Gastroesophageal sphincter (tissue), 4 donors: ENCODE measurements at regions not wholly inside any gene's neighbourhood (a gene's known extent, or its start where the extent isn't known, plus 50 kb on each side); places are given as distances from the start of the nearest gene placed in this dataset.

Experiments
- ATAC-seq: fragments of 150-250 bp; one replicate; pipeline ENCODE4 v1.9.1; 2016; ENCODE audit warnings: mild to moderate bottlenecking, moderate library complexity
- H3K27ac ChIP-seq, 4 donors: fragments of 200-600 bp; sonication (generic) in 3 of 4; 1 replicate in 3 of 4; 2 replicates in 1 of 4; pipeline ENCODE4 v1.5.1; 2016 to 2019
- H3K27me3 ChIP-seq: fragments of 200-600 bp; sonication (generic); one replicate; pipeline ENCODE4 v1.5.1; 2019
- H3K36me3 ChIP-seq, 2 donors: fragments of 200-600 bp; sonication (generic); one replicate each; pipeline ENCODE4 v1.5.1; 2019; ENCODE audit warnings: control low read depth in 1 of 2
- H3K4me1 ChIP-seq, 3 donors: fragments of 200-600 bp; sonication (generic); 1 replicate in 2 of 3; 2 replicates in 1 of 3; pipeline ENCODE4 v1.5.1; 2016 to 2019; ENCODE audit warnings: control low read depth in 2 of 3
- H3K4me3 ChIP-seq, 2 donors: fragments of 200-600 bp; sonication (generic); one replicate each; pipeline ENCODE4 v1.5.1; 2019; ENCODE audit warnings: mild to moderate bottlenecking in 1 of 2, moderate library complexity in 1 of 2
- H3K9me3 ChIP-seq, 3 donors: fragments of 200-600 bp; sonication (generic); one replicate each; pipeline ENCODE4 v1.5.1; 2017 to 2019; ENCODE audit warnings: control low read depth in 2 of 3
- EP300 ChIP-seq: sonication (generic); formaldehyde crosslinking; IDR thresholded peaks from one replicate; pipeline ENCODE4 v1.6.1; 2017; ENCODE audit warnings: antibody characterized with exemption, mild to moderate bottlenecking
- POLR2A ChIP-seq, 2 donors: fragments of 450-650 bp; IDR thresholded peaks; one replicate each; pipeline ENCODE4 v1.6.1; 2017; ENCODE audit warnings: antibody characterized with exemption in 2 of 2, mild to moderate bottlenecking in 2 of 2, moderate library complexity in 1 of 2
- POLR2AphosphoS5 ChIP-seq: sonication (generic); formaldehyde crosslinking; IDR thresholded peaks from one replicate; pipeline ENCODE4 v1.6.1; 2017; ENCODE audit warnings: antibody characterized with exemption
- WGBS, 2 donors: methylation state at CpG; one replicate each; pipeline ENCODE4 v1.1.5; 2018; ENCODE audit warnings: low coverage in 1 of 2; 5-methylcytosine and 5-hydroxymethylcytosine counted together
- TF ChIP-seq, protein P1 (sequence below), 4 experiments: fragments of 200-600 bp in 2 of 4; fragments of 450-650 bp in 2 of 4; sonication (generic) in 1 of 4; IDR thresholded peaks; one replicate each; pipeline ENCODE4 v1.5.1; 2017 to 2019; ENCODE audit warnings: antibody characterized with exemption in 4 of 4, mild to moderate bottlenecking in 2 of 4, moderate library complexity in 2 of 4

DNA sequence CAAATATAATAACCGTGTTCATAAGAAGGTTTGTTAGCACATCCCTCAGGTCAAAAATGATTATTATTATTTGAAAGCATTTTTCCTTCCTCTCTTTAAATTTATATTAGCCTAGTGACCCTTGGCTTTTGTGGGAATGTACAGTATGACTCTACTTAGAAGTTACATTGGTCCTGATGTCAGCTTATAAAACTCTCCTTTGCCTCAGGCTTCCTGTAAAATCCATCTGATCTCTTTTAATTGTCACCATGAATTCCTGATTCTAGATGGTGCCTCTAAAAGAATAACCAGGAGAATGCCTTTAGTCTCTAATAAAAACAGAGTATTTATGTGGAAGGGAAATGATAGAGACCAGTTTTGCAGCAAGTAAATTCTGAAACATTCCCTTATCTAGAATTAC lies 1134.4 kb downstream of the XPNPEP1 start:
- Histone ChIP-seq H3K9me3 (peaks cover 0 to 23% (median 0%) of the 10 kb centered on the region in 3 donors), H3K36me3 (no peaks in the 10 kb centered on the region), H3K27ac (no peak overlapping the region), H3K27me3 (no peaks in the 10 kb centered on the region), H3K4me3 (no peak overlapping the region), H3K4me1 (no peaks in the 10 kb centered on the region)
- TF ChIP-seq EP300 (no peak), POLR2AphosphoS5 (no peak), POLR2A (IDR thresholded peaks at IDR 0.05) (no peak)
- TF ChIP-seq, protein P1, sequence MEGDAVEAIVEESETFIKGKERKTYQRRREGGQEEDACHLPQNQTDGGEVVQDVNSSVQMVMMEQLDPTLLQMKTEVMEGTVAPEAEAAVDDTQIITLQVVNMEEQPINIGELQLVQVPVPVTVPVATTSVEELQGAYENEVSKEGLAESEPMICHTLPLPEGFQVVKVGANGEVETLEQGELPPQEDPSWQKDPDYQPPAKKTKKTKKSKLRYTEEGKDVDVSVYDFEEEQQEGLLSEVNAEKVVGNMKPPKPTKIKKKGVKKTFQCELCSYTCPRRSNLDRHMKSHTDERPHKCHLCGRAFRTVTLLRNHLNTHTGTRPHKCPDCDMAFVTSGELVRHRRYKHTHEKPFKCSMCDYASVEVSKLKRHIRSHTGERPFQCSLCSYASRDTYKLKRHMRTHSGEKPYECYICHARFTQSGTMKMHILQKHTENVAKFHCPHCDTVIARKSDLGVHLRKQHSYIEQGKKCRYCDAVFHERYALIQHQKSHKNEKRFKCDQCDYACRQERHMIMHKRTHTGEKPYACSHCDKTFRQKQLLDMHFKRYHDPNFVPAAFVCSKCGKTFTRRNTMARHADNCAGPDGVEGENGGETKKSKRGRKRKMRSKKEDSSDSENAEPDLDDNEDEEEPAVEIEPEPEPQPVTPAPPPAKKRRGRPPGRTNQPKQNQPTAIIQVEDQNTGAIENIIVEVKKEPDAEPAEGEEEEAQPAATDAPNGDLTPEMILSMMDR (IDR thresholded peaks at IDR 0.05), result no peak
- 60 to 63% methylated on average over 1 of the region's 1 CpG for WGBS, 2 donors
- no peak for ATAC-seq

DNA sequence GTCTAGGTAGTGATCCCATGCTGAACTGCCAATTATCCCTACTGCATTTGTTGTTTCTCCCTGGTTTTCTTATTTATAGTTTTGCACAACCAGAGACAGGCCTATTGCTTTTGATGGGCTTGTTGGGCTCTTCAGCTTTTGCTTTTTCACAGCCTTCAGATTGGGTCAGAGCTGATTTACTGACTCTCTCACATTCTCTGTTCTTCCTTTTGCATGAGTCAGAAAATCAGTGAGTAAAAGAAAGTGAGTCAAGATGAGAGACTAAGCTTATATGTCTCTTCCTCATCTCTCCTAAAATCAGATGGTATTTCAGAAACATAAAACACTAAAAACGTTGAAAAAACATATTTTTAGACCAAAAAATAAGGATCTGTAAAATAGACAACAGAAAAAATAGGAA lies 1135.4 kb downstream of the XPNPEP1 start:
- TF ChIP-seq, protein P1 (IDR thresholded peaks at IDR 0.05), result no peak
- no peak for TF ChIP-seq POLR2AphosphoS5
- no peak for TF ChIP-seq POLR2A (IDR thresholded peaks at IDR 0.05)
- TF ChIP-seq EP300, result no peak
- no peaks in the 10 kb centered on the region for H3K4me1 ChIP-seq
- H3K36me3 ChIP-seq, result no peaks in the 10 kb centered on the region
- no peak overlapping the region for H3K27ac ChIP-seq
- peaks cover 0 to 27% (median 0%) of the 10 kb centered on the region in 3 donors for H3K9me3 ChIP-seq
- ATAC-seq, result no peak
- H3K4me3 ChIP-seq, result no peak overlapping the region
- 71% methylated on average over 1 of the region's 1 CpG; no CpG with 5 or more reads in 1 of the 2 donors for whole genome bisulfite sequencing, 2 donors
- H3K27me3 ChIP-seq, result no peaks in the 10 kb centered on the region

GRCh38 chr10:108785011-108785410 lies 1138.3 kb downstream of the XPNPEP1 start:
- no peak overlapping the region for H3K27ac ChIP-seq

GRCh38 chr10:108784534-108784933 lies 1138.8 kb downstream of the XPNPEP1 start:
- no peak for ATAC-seq
- peaks cover 0 to 27% (median 0%) of the 10 kb centered on the region in 3 donors for H3K9me3 ChIP-seq
- no peaks in the 10 kb centered on the region for H3K27me3 ChIP-seq
- 89 to 95% methylated on average over 4 to 5 of the region's 5 CpGs for WGBS, 2 donors
- TF ChIP-seq, protein P1 (IDR thresholded peaks at IDR 0.05), result no peak
- no peak for TF ChIP-seq POLR2A (IDR thresholded peaks at IDR 0.05)
- no peak for TF ChIP-seq EP300
- TF ChIP-seq POLR2AphosphoS5, result no peak
- H3K4me1 ChIP-seq, result no peaks in the 10 kb centered on the region
- no peaks in the 10 kb centered on the region for H3K36me3 ChIP-seq
- no peak overlapping the region for H3K4me3 ChIP-seq
- no peak overlapping the region for H3K27ac ChIP-seq

More at GRCh38 chr10:108785011-108785410, 1138.3 kb downstream of the XPNPEP1 start:
- Histone ChIP-seq H3K36me3 (no peaks in the 10 kb centered on the region), H3K27me3 (no peaks in the 10 kb centered on the region), H3K4me3 (no peak overlapping the region), H3K9me3 (peaks cover 0 to 27% (median 0%) of the 10 kb centered on the region in 3 donors), H3K4me1 (no peaks in the 10 kb centered on the region)
- no peak for ATAC-seq
- TF ChIP-seq, protein P1 (IDR thresholded peaks at IDR 0.05), result no peak
- no peak for TF ChIP-seq EP300
- TF ChIP-seq POLR2A (IDR thresholded peaks at IDR 0.05), result no peak
- TF ChIP-seq POLR2AphosphoS5, result no peak
- 80 to 100% methylated on average over 2 of the region's 2 CpGs for WGBS, 2 donors

GRCh38 chr10:108783897-108784296 lies 1139.4 kb downstream of the XPNPEP1 start:
- no peaks in the 10 kb centered on the region for H3K4me1 ChIP-seq
- no peak for ATAC-seq
- no peaks in the 10 kb centered on the region for H3K27me3 ChIP-seq
- H3K36me3 ChIP-seq, result no peaks in the 10 kb centered on the region
- no peak overlapping the region for H3K27ac ChIP-seq
- no peak overlapping the region for H3K4me3 ChIP-seq
- WGBS, 2 donors, result 43% methylated on average over 1 of the region's 1 CpG; no CpG with 5 or more reads in 1 of the 2 donors
- peaks cover 0 to 31% (median 0%) of the 10 kb centered on the region in 3 donors for H3K9me3 ChIP-seq
- TF ChIP-seq EP300 (no peak), POLR2A (IDR thresholded peaks at IDR 0.05) (no peak), POLR2AphosphoS5 (no peak)
- TF ChIP-seq, protein P1 (IDR thresholded peaks at IDR 0.05), result no peak
